PC-3 (cell line): ENCODE measurements at regions not wholly inside any gene's neighbourhood (a gene's known extent, or its start where the extent isn't known, plus 50 kb on each side); places are given as distances from the start of the nearest gene placed in this dataset.

Experiments
- CTCF ChIP-seq: fragments of 300-600 bp; sonication (generic); conservative IDR thresholded peaks from 2 replicates; pipeline ENCODE4 v1.5.1; 2017; ENCODE audit warnings: antibody characterized with exemption, low read depth, mild to moderate bottlenecking, low read length
- EZH2 ChIP-seq: fragments of 300-600 bp; sonication (generic); IDR thresholded peaks from one replicate; pipeline ENCODE4 v1.6.1; 2017; ENCODE audit warnings: antibody characterized with exemption, mild to moderate bottlenecking, low read length; ENCODE audit not compliant: unreplicated experiment
- EZH2phosphoT487 ChIP-seq: fragments of 300-600 bp; sonication (generic); IDR thresholded peaks from 2 replicates; pipeline ENCODE4 v1.6.1; 2018; ENCODE audit warnings: mild to moderate bottlenecking, antibody characterized with exemption, low read length, borderline replicate concordance

GRCh38 chr15:95227235-95227634, 995.9 kb downstream of the MCTP2 start:
- TF ChIP-seq CTCF (no peak), EZH2phosphoT487 (no peak), EZH2 (no peak)
